ENCODE measurements at regions not wholly inside any gene's neighbourhood (a gene's known extent, or its start where the extent isn't known, plus 50 kb on each side); places are given as distances from the start of the nearest gene placed in this dataset.

- TF ChIP-seq EZH2phosphoT487 (IDR thresholded peaks at IDR 0.05; ENCODE audit: borderline replicate concordance, low read length), result no peak
- TF ChIP-seq CTCF (conservative IDR thresholded peaks at IDR 0.05; ENCODE audit: low read depth, low read length), result no peak
These were observed 465.3 kb upstream of the TBX3 start for GRCh38 chr12:115149279-115149678.
